Uterus (tissue), 2 donors: ENCODE measurements at regions not wholly inside any gene's neighbourhood (a gene's known extent, or its start where the extent isn't known, plus 50 kb on each side); places are given as distances from the start of the nearest gene placed in this dataset.

Experiments
- POLR2A ChIP-seq, 2 donors: fragments of 450-650 bp; IDR thresholded peaks; one replicate each; pipeline ENCODE4 v1.6.1; 2016; ENCODE audit warnings: antibody characterized with exemption in 2 of 2, mild to moderate bottlenecking in 1 of 2, moderate library complexity in 1 of 2
- TF ChIP-seq, protein P1 (sequence below), 4 experiments: fragments of 200-600 bp in 2 of 4; fragments of 450-650 bp in 2 of 4; sonication (generic) in 2 of 4; IDR thresholded peaks; one replicate each; pipeline ENCODE4 v1.5.1; 2016 to 2019; ENCODE audit warnings: antibody characterized with exemption in 4 of 4, mild to moderate bottlenecking in 2 of 4, moderate library complexity in 1 of 4

DNA sequence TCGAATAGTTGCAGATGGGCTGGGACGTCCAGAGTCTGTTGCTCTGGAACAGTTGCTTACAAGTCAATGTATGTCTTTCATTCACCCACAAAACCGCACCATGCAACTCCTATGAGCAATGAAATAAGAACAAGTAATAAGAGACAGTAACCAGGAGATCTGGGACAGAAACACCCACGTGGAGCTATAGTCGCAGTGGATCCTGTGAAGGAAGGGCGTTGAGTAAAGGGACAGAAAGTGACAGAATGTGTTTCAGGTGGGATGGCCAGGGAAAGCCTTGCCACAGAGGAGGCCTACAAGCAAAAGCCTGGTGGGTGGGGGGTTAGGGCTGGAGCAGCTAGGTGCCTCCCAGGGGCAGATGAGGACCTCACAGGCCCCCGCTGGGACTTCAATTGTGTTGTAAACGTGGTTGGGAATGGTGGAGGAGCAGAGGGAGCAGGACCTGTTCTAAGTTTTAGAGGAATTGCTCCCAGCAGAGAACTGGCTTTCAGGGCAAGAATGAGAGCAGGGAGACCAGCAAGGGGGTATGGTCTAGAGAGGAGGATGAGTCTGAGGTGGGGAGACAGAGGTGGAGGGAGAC, 86.7 kb upstream of the FZD10 start:
- TF ChIP-seq, protein P1, sequence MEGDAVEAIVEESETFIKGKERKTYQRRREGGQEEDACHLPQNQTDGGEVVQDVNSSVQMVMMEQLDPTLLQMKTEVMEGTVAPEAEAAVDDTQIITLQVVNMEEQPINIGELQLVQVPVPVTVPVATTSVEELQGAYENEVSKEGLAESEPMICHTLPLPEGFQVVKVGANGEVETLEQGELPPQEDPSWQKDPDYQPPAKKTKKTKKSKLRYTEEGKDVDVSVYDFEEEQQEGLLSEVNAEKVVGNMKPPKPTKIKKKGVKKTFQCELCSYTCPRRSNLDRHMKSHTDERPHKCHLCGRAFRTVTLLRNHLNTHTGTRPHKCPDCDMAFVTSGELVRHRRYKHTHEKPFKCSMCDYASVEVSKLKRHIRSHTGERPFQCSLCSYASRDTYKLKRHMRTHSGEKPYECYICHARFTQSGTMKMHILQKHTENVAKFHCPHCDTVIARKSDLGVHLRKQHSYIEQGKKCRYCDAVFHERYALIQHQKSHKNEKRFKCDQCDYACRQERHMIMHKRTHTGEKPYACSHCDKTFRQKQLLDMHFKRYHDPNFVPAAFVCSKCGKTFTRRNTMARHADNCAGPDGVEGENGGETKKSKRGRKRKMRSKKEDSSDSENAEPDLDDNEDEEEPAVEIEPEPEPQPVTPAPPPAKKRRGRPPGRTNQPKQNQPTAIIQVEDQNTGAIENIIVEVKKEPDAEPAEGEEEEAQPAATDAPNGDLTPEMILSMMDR (IDR thresholded peaks at IDR 0.05), result no peak
- no peak for TF ChIP-seq POLR2A (IDR thresholded peaks at IDR 0.05)
